ENCODE measurements at regions not wholly inside any gene's neighbourhood (a gene's known extent, or its start where the extent isn't known, plus 50 kb on each side); places are given as distances from the start of the nearest gene placed in this dataset.
A peak's percentile ranks its signal among the peaks of the same experiment; 100 is the strongest.

DNA sequence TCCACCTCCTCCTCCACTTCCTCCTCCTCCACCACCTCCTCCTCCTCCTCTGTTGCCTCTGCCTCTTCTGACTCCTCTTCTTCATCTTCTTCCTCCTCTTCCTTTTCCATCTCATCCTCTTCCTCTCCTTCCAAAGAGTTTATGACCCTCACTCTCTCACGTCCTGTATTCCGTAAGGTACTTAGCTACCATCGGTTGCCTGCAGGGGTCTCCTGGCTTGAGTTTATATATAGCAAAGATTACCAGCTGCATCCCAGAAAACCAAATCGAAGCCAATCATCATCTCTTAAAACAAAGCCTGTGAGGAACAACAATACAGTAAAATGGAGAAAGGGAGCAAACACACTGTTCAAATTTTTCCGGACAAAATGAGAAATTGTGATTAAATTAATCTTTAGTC is 317.4 kb downstream of the C3orf38 start:
- CTCF ChIA-PET (ENCODE audit: partially characterized antibody) = interaction anchor here (0.6 to 2.3 kb wide), 7 partner anchors 9 to 248 kb away, joined by 3 to 6 read pairs (median 3); no protein-coding TSS in a partner anchor
- no peak overlapping the region for H2BK120ac ChIP-seq (replicated peaks; ENCODE audit: low read depth, low read length)
- no peaks in the 10 kb centered on the region for H3K4me1 ChIP-seq (replicated peaks in 1 of 4; ENCODE audit: control insufficient read depth in 3 of 4, insufficient read depth in 4 of 4, low read length in 3 of 4)

More for the DNA sequence above, 317.4 kb downstream of the C3orf38 start:
- Histone ChIP-seq H3K36me3 (ENCODE audit: control insufficient read depth in 2 of 4, insufficient read depth in 4 of 4, low read length in 3 of 4) (no peaks in the 10 kb centered on the region), H3K23ac (ENCODE audit: insufficient read length) (no peak overlapping the region), H2BK15ac (ENCODE audit: low read length) (no peak overlapping the region), H3K4me2 (ENCODE audit: insufficient read depth in 1 of 2, low read depth in 2 of 2, low read length in 2 of 2) (no peak overlapping the region), H3K14ac (ENCODE audit: insufficient read length) (no peak overlapping the region), H2AFZ (ENCODE audit: low read length) (no peak overlapping the region), H4K20me1 (replicated peaks in 1 of 2; ENCODE audit: control insufficient read depth in 1 of 2, insufficient read depth in 2 of 2, low read length in 2 of 2) (no peaks in the 10 kb centered on the region), H3K9ac (replicated peaks in 1 of 4; ENCODE audit: extremely low read depth in 1 of 4, low read depth in 3 of 4, low read length in 3 of 4) (no peak overlapping the region), H3K18ac (ENCODE audit: extremely low read depth, low read length) (no peak overlapping the region), H3K27me3 (replicated peaks in 1 of 4; ENCODE audit: control insufficient read depth in 3 of 4, extremely low read depth in 1 of 4, insufficient read depth in 3 of 4, low read length in 3 of 4) (no peaks in the 10 kb centered on the region; a peak in 1 of 7 replicates), H2BK20ac (ENCODE audit: low read length) (no peak overlapping the region), H3K4me3 (ENCODE audit: extremely low read depth in 1 of 4, insufficient read depth in 2 of 4, low read depth in 3 of 4, low read length in 4 of 4) (no peak overlapping the region), H3K4ac (replicated peaks; ENCODE audit: insufficient read length, low read depth, low read length) (no peak overlapping the region), H3K27ac (ENCODE audit: low read depth, low read length) (no peak overlapping the region), H2BK5ac (ENCODE audit: low read depth, low read length) (no peak overlapping the region), H3K9me3 (ENCODE audit: insufficient read depth in 2 of 2, low read depth in 1 of 2, low read length in 1 of 2) (no peaks in the 10 kb centered on the region), H4K91ac (replicated peaks; ENCODE audit: insufficient read length, low read length) (no peak overlapping the region), H4K5ac (ENCODE audit: insufficient read length, low read depth, low read length) (no peak overlapping the region), H3K56ac (replicated peaks; ENCODE audit: insufficient read length, low read depth, low read length) (no peak overlapping the region), H3K79me2 (ENCODE audit: control insufficient read depth in 1 of 2, insufficient read depth in 2 of 2, low read length in 2 of 2) (no peaks in the 10 kb centered on the region), H2BK12ac (ENCODE audit: low read depth, low read length) (no peak overlapping the region), H3K79me1 (ENCODE audit: low read depth, low read length) (no peaks in the 10 kb centered on the region), H3K23me2 (ENCODE audit: low read depth, low read length) (no peaks in the 10 kb centered on the region), H4K8ac (ENCODE audit: extremely low read depth, insufficient read depth, low read length) (no peak overlapping the region), H2AK5ac (ENCODE audit: low read depth, low read length) (no peak overlapping the region)
- WGBS, 2 experiments (ENCODE audit: extremely low coverage in 1 of 2, insufficient coverage in 1 of 2, insufficient read length in 1 of 2, insufficient replicate concordance in 2 of 2, low coverage in 1 of 2, low lambda C conversion rate in 2 of 2, missing lambda C conversion rate in 1 of 2) = 77% methylated on average over 5 of the region's 5 CpGs; no CpG with 5 or more reads in 1 of the 2 experiments
- FAIRE-seq (no peak), DNase-seq (ENCODE audit: low read depth in 1 of 2, low spot score in 2 of 2) (no peak)
- POLR2A ChIA-PET (ENCODE audit: partially characterized antibody) = no interaction called here
- TF ChIP-seq BACH1 (IDR thresholded peaks at IDR 0.05; ENCODE audit: low read length) (no peak), TEAD4 (IDR thresholded peaks at IDR 0.05; ENCODE audit: low read depth, low read length) (no peak), SIX5 (IDR thresholded peaks at IDR 0.05; ENCODE audit: low read depth, low read length) (no peak), CTCF (IDR thresholded peaks at IDR 0.05; ENCODE audit: control extremely low read depth in 1 of 3, insufficient read depth in 1 of 3, low read depth in 1 of 3, low read length in 3 of 3) (peak in 2 of 3 experiments; percentile 18 to 36; a peak in 2 of 4 replicates), RAD21 (IDR thresholded peaks at IDR 0.05 in 1 of 2, conservative IDR thresholded peaks at IDR 0.05 in 1 of 2; ENCODE audit: low read depth in 2 of 2, low read length in 2 of 2) (peak; percentile 32 to 47; a peak in 3 of 4 replicates)

All from H1 (cell line).